ENCODE measurements at regions not wholly inside any gene's neighbourhood (a gene's known extent, or its start where the extent isn't known, plus 50 kb on each side); places are given as distances from the start of the nearest gene placed in this dataset.

- TF ChIP-seq CTCF (IDR thresholded peaks at IDR 0.05) = no peak
- TF ChIP-seq POLR2A (IDR thresholded peaks at IDR 0.05) = no peak
- TF ChIP-seq POLR2AphosphoS5 (IDR thresholded peaks at IDR 0.05; ENCODE audit: insufficient read depth in 1 of 2, low read depth in 1 of 2) = no peak
Observed at GRCh38 chr3:21073561-21073960, 677.4 kb downstream of the ZNF385D start.

Data from vagina (tissue), 2 donors.